MM.1S (cell line): ENCODE measurements at regions not wholly inside any gene's neighbourhood (a gene's known extent, or its start where the extent isn't known, plus 50 kb on each side); places are given as distances from the start of the nearest gene placed in this dataset.

ENCODE experiments used
- DNase-seq: peaks from one replicate; pipeline ENCODE4 v3.0.0-alpha.2; 2015
- H2AFZ ChIP-seq: fragments of 300-600 bp; sonication (generic); 2 replicates; pipeline ENCODE4 v1.6.0; 2016; ENCODE audit warnings: antibody characterized with exemption, low read length
- H3F3A ChIP-seq: fragments of 300-600 bp; sonication (generic); 2 replicates; pipeline ENCODE4 v1.6.1; 2016; ENCODE audit warnings: mild to moderate bottlenecking, antibody characterized with exemption, low read length, moderate library complexity, mixed read lengths; ENCODE audit not compliant: insufficient read depth
- H3K27ac ChIP-seq: fragments of 300-600 bp; sonication (generic); 2 replicates; pipeline ENCODE4 v1.5.1; 2016; ENCODE audit warnings: mild to moderate bottlenecking, low read length
- H3K27me3 ChIP-seq: fragments of 300-600 bp; sonication (generic); replicated peaks from 2 replicates; pipeline ENCODE4 v1.6.0; 2016; ENCODE audit warnings: low read length; ENCODE audit not compliant: insufficient read depth
- H3K36me3 ChIP-seq: fragments of 300-600 bp; sonication (generic); replicated peaks from 2 replicates; pipeline ENCODE4 v1.6.1; 2016; ENCODE audit warnings: mild to moderate bottlenecking, low read length, mixed read lengths; ENCODE audit not compliant: insufficient read depth
- H3K4me1 ChIP-seq: fragments of 300-600 bp; sonication (generic); 2 replicates; pipeline ENCODE4 v1.6.1; 2016; ENCODE audit warnings: low read length, mixed read lengths
- H3K4me2 ChIP-seq: fragments of 300-600 bp; sonication (generic); 2 replicates; pipeline ENCODE4 v1.6.0; 2016; ENCODE audit warnings: low read depth, low read length
- H3K4me3 ChIP-seq: fragments of 300-600 bp; sonication (generic); 2 replicates; pipeline ENCODE4 v1.5.1; 2016; ENCODE audit warnings: low read length, mixed read lengths
- H3K79me2 ChIP-seq: fragments of 300-600 bp; sonication (generic); 2 replicates; pipeline ENCODE4 v1.6.1; 2016; ENCODE audit warnings: mixed run types, low read length, mixed read lengths
- H3K9ac ChIP-seq: fragments of 300-600 bp; sonication (generic); 2 replicates; pipeline ENCODE4 v1.6.1; 2016; ENCODE audit warnings: low read length, mixed read lengths
- H3K9me2 ChIP-seq: fragments of 300-600 bp; sonication (generic); replicated peaks from 2 replicates; pipeline ENCODE4 v1.6.1; 2016; ENCODE audit warnings: mild to moderate bottlenecking, low read length, mixed read lengths; ENCODE audit not compliant: insufficient read depth
- H3K9me3 ChIP-seq: fragments of 300-600 bp; sonication (generic); replicated peaks from 2 replicates; pipeline ENCODE4 v1.6.1; 2016; ENCODE audit warnings: mild to moderate bottlenecking, low read length, mixed read lengths; ENCODE audit not compliant: insufficient read depth
- H4K20me1 ChIP-seq: fragments of 300-600 bp; sonication (generic); 2 replicates; pipeline ENCODE4 v1.6.1; 2016; ENCODE audit warnings: mild to moderate bottlenecking, low read length, moderate library complexity, mixed read lengths; ENCODE audit not compliant: insufficient read depth
- EZH2 ChIP-seq: fragments of 300-600 bp; sonication (generic); optimal IDR thresholded peaks from 2 replicates; pipeline ENCODE3; 2017; ENCODE audit warnings: low read depth, mild to moderate bottlenecking, antibody characterized with exemption, low read length, mixed read lengths
- EZH2phosphoT487 ChIP-seq: fragments of 300-600 bp; sonication (generic); IDR thresholded peaks from 2 replicates; pipeline ENCODE4 v1.6.1; 2018; ENCODE audit warnings: antibody characterized with exemption, low read length
- TF ChIP-seq, protein P1 (sequence below): fragments of 300-600 bp; sonication (generic); IDR thresholded peaks from 2 replicates; pipeline ENCODE4 v1.5.1; 2016; ENCODE audit warnings: antibody characterized with exemption, low read length, mixed read lengths

DNA sequence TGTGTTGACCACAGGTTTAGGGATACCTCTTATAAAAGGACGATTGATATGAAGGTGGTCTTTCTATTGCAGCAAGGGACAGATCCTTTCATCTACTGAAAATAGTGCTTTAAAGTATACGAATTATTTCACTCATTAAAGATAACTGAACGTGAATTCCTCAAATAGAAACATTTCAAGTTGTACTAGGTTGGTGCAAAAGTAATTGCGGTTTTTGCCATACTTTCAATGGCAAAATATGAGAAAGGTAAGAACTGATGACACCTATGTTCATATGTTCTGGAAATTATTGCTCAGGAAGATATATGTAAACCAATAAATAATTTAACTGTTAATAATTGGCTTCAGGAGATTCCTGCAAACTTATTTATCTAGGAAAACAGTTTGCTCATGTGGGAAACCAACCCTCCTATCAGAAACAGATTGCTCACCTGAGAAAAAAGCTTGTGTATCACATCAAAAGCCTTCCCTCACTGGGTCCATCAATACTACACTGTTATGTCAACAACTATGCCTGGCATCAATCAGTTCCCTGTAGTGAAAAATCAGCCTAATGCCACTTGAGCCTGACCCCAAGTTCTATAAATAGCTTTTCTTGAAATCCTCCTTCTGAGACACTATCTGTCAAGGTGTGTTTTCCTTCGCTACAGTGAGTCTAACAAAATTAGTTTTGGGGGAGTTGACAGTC is 81.5 kb upstream of the ACSL3 start:
- H3K27ac ChIP-seq: no peak overlapping the region
- no peaks in the 10 kb centered on the region for H3K79me2 ChIP-seq
- no peaks in the 10 kb centered on the region for H3K9me3 ChIP-seq
- no peaks in the 10 kb centered on the region for H3K9me2 ChIP-seq
- TF ChIP-seq, protein P1, sequence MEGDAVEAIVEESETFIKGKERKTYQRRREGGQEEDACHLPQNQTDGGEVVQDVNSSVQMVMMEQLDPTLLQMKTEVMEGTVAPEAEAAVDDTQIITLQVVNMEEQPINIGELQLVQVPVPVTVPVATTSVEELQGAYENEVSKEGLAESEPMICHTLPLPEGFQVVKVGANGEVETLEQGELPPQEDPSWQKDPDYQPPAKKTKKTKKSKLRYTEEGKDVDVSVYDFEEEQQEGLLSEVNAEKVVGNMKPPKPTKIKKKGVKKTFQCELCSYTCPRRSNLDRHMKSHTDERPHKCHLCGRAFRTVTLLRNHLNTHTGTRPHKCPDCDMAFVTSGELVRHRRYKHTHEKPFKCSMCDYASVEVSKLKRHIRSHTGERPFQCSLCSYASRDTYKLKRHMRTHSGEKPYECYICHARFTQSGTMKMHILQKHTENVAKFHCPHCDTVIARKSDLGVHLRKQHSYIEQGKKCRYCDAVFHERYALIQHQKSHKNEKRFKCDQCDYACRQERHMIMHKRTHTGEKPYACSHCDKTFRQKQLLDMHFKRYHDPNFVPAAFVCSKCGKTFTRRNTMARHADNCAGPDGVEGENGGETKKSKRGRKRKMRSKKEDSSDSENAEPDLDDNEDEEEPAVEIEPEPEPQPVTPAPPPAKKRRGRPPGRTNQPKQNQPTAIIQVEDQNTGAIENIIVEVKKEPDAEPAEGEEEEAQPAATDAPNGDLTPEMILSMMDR: no peak
- TF ChIP-seq EZH2: no peak
- TF ChIP-seq EZH2phosphoT487: no peak
- H3K4me1 ChIP-seq: no peaks in the 10 kb centered on the region
- no peak overlapping the region for H3K4me3 ChIP-seq
- no peak overlapping the region for H2AFZ ChIP-seq
- no peak overlapping the region for H3K9ac ChIP-seq
- H3K36me3 ChIP-seq: no peaks in the 10 kb centered on the region
- no peaks in the 10 kb centered on the region for H3F3A ChIP-seq
- no peak overlapping the region for H3K4me2 ChIP-seq
- peaks cover 13% of the 10 kb centered on the region for H3K27me3 ChIP-seq
- DNase-seq: no peak
- no peaks in the 10 kb centered on the region for H4K20me1 ChIP-seq

DNA sequence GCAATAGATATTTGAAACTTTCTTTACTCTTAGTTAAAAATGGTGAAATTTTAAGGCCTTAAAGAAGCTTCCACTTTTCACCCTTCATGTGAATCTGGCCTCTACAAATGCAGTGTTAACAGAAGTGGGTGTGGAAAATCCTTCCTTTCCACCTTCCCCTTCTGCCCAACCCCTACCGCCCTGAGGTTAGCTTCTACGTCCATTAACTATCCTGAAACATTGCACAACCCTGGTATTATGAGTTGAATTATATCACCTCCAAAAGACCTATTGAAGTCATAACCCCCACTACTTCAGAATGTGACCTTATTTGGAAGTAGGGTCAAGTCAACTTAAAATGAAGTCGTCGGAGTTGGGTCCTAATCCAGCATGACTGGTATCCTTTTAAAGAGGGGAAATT is 80.8 kb upstream of the ACSL3 start:
- H3K4me2 ChIP-seq: no peak overlapping the region
- no peaks in the 10 kb centered on the region for H3K4me1 ChIP-seq
- H3K36me3 ChIP-seq: no peaks in the 10 kb centered on the region
- DNase-seq: no peak
- H3K4me3 ChIP-seq: no peak overlapping the region
- H2AFZ ChIP-seq: no peak overlapping the region
- no peaks in the 10 kb centered on the region for H4K20me1 ChIP-seq
- H3F3A ChIP-seq: no peaks in the 10 kb centered on the region
- no peaks in the 10 kb centered on the region for H3K9me2 ChIP-seq
- no peak overlapping the region for H3K9ac ChIP-seq
- peaks cover 20% of the 10 kb centered on the region for H3K27me3 ChIP-seq
- H3K27ac ChIP-seq: no peak overlapping the region
- TF ChIP-seq, protein P1: no peak
- TF ChIP-seq EZH2phosphoT487 (no peak), EZH2 (no peak)
- H3K9me3 ChIP-seq: no peaks in the 10 kb centered on the region
- no peaks in the 10 kb centered on the region for H3K79me2 ChIP-seq

DNA sequence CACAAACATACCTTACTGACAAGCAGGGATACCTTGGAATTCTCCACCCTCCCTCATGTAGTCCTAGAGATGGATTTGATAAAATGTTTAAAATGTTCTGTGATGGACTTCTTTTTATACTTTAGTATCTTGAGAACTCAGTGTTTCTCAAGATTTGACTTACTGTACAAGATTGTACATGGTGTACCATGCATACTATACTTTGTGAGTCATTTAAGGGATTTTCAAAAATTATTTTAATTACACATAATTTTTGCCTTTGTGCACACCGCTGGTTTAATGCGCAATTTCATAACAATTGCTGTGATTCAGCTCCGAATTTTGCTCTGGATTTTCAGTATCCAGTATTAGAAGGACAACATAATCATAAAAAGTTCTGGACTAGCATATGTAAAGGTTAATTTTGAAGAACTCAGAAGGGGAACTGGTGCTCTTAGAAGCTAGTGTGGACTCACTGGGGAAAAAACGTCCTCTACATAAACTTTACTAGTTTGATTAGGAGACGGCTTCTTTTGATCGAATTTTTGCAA is 78.6 kb upstream of the ACSL3 start:
- no peaks in the 10 kb centered on the region for H3F3A ChIP-seq
- H3K9me3 ChIP-seq: no peaks in the 10 kb centered on the region
- H3K4me3 ChIP-seq: no peak overlapping the region
- no peak overlapping the region for H3K4me2 ChIP-seq
- no peak overlapping the region for H3K27ac ChIP-seq
- no peaks in the 10 kb centered on the region for H3K4me1 ChIP-seq
- H3K79me2 ChIP-seq: no peaks in the 10 kb centered on the region
- TF ChIP-seq, protein P1: no peak
- no peak for TF ChIP-seq EZH2phosphoT487
- TF ChIP-seq EZH2: no peak
- no peaks in the 10 kb centered on the region for H4K20me1 ChIP-seq
- no peak for DNase-seq
- H3K27me3 ChIP-seq: peaks cover 42% of the 10 kb centered on the region
- H3K36me3 ChIP-seq: no peaks in the 10 kb centered on the region
- H3K9me2 ChIP-seq: no peaks in the 10 kb centered on the region
- H3K9ac ChIP-seq: no peak overlapping the region
- no peak overlapping the region for H2AFZ ChIP-seq
